ENCODE measurements at regions not wholly inside any gene's neighbourhood (a gene's known extent, or its start where the extent isn't known, plus 50 kb on each side); places are given as distances from the start of the nearest gene placed in this dataset.

DNA sequence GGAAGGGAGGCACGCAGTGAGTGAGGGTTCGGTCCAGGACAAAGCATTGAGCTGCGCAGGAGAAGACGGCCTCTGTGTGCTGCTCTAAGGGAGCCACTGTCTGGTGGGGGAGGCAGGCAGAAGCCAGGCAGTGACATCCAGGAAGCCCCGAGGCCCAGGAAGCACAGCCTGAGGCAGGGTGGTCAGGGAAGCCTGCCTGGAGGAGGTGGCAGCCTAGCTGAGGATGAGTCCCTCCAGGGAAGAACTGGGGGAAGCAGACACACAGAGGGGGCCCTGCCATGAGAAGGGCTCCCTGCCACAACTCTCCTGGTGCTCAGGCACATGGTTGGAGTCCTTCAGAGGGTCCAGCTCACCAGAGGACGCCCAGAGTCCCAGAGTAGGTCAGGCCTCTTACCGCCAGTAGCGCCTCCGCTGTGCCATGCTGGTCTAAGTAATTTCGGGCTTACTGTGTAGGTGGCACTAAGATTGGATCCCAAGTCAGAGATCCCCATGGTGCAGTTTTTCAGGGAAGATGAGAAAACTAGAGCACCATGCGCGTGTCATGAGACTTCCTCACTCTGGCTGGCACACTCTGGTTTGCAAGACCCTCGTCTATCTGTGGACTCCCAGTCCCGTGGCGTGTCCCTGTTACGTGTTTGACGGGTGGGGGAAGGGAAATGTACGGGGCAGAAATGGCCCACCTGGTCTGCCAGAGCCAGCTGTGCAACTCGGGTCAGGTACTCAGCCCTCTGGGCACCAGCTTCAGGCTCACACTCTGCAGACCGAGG lies 887.2 kb downstream of the BRD1 start:
- TF ChIP-seq, protein P1, sequence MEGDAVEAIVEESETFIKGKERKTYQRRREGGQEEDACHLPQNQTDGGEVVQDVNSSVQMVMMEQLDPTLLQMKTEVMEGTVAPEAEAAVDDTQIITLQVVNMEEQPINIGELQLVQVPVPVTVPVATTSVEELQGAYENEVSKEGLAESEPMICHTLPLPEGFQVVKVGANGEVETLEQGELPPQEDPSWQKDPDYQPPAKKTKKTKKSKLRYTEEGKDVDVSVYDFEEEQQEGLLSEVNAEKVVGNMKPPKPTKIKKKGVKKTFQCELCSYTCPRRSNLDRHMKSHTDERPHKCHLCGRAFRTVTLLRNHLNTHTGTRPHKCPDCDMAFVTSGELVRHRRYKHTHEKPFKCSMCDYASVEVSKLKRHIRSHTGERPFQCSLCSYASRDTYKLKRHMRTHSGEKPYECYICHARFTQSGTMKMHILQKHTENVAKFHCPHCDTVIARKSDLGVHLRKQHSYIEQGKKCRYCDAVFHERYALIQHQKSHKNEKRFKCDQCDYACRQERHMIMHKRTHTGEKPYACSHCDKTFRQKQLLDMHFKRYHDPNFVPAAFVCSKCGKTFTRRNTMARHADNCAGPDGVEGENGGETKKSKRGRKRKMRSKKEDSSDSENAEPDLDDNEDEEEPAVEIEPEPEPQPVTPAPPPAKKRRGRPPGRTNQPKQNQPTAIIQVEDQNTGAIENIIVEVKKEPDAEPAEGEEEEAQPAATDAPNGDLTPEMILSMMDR (IDR thresholded peaks at IDR 0.05; ENCODE audit: low read depth, low read length): no peak
- no peak for TF ChIP-seq POLR2A (IDR thresholded peaks at IDR 0.05; ENCODE audit: extremely low read depth, insufficient read length)

Data from NB4 (cell line).